ENCODE measurements at regions not wholly inside any gene's neighbourhood (a gene's known extent, or its start where the extent isn't known, plus 50 kb on each side); places are given as distances from the start of the nearest gene placed in this dataset.

DNA sequence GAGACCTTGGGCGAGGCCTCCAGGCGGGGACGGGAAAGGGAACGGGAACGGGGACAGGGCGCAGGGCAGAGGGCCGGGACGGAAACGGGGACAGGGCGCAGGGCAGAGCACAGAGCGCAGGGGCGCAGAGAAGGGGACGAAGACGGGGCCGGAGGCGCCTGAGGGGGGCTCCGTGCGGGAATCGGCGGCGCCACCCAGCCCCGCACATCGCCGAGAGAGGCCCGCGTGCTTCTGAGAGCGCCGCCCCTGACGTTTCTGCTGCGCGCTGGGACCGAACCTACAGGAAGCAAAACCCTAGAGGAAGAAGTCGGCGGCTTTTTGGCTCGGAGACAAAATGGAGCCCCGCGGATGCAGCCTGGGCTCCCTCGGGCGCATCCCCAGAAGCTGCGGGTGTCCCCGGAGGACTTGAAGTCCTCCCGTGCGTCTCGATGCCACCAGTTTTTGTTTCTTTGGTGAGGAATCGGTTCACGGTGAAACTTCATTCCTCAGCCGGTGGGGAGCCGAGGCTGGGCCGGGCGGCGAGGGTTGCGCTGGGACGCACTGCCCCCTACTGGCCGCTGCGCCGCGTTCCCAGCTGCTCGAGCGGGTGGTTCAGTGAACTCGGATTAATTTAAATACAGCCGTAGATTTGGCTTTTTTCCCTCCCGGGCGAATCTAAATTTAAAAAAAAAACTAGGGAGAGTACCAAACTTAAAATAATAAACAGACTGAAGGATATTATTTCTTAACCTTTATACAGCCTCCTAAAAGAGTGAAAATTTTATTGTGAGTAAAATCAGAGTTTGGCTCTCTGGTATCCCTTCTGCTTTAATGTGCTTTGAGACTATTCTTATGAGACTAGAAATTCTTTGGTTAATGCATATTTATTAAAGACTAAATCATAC, 350.0 kb upstream of the ARGLU1 start:
- Histone ChIP-seq H3K4me1 (ENCODE audit: control insufficient read depth, insufficient read depth, low read length) (no peaks in the 10 kb centered on the region), H3K4me3 (ENCODE audit: low read depth, low read length) (peak overlapping the region; percentile 50), H3K9me3 (ENCODE audit: control insufficient read depth, insufficient read depth, low read depth, low read length) (no peaks in the 10 kb centered on the region), H3K27ac (ENCODE audit: extremely low read depth, low read depth, low read length) (peak overlapping the region; percentile 88), H3K36me3 (ENCODE audit: control insufficient read depth in 2 of 2, insufficient read depth in 1 of 2, low read length in 2 of 2) (no peaks in the 10 kb centered on the region)
- TF ChIP-seq, protein P1, sequence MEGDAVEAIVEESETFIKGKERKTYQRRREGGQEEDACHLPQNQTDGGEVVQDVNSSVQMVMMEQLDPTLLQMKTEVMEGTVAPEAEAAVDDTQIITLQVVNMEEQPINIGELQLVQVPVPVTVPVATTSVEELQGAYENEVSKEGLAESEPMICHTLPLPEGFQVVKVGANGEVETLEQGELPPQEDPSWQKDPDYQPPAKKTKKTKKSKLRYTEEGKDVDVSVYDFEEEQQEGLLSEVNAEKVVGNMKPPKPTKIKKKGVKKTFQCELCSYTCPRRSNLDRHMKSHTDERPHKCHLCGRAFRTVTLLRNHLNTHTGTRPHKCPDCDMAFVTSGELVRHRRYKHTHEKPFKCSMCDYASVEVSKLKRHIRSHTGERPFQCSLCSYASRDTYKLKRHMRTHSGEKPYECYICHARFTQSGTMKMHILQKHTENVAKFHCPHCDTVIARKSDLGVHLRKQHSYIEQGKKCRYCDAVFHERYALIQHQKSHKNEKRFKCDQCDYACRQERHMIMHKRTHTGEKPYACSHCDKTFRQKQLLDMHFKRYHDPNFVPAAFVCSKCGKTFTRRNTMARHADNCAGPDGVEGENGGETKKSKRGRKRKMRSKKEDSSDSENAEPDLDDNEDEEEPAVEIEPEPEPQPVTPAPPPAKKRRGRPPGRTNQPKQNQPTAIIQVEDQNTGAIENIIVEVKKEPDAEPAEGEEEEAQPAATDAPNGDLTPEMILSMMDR (tag by site-specific recombination; IDR thresholded peaks at IDR 0.05) = peak; percentile 39; the same call in 1 of the 2 replicates
- no peak for TF ChIP-seq ZNF629 (tag by site-specific recombination; IDR thresholded peaks at IDR 0.05)
- peak; percentile 47; the same call in 1 of the 2 replicates for TF ChIP-seq YY1 (tag by site-specific recombination; IDR thresholded peaks at IDR 0.05)
- 0 out of 2 replicates have a peak, but pooled peaks have one; percentile 66 for TF ChIP-seq ZNF501 (tag by site-specific recombination; IDR thresholded peaks at IDR 0.05)
- 0 out of 2 replicates have a peak, but pooled peaks have one; percentile 13 for TF ChIP-seq ZIC2 (tag by site-specific recombination; IDR thresholded peaks at IDR 0.05)
- TF ChIP-seq ZBTB17 (tag by site-specific recombination; IDR thresholded peaks at IDR 0.05) = peak; percentile 51
- TF ChIP-seq ZNF140 (tag by site-specific recombination; IDR thresholded peaks at IDR 0.05) = no peak
- no peak for TF ChIP-seq ZNF184 (tag by site-specific recombination; IDR thresholded peaks at IDR 0.05)
- no peak for TF ChIP-seq ZNF768 (tag by site-specific recombination; IDR thresholded peaks at IDR 0.05)
- 0 out of 2 replicates have a peak, but pooled peaks have one; percentile 43 for TF ChIP-seq ZBTB8A (tag by site-specific recombination; IDR thresholded peaks at IDR 0.05)
- peak; percentile 76 for TF ChIP-seq ZNF654 (tag by site-specific recombination; IDR thresholded peaks at IDR 0.05; ENCODE audit: low read depth)
- TF ChIP-seq GLIS1 (tag by site-specific recombination; IDR thresholded peaks at IDR 0.05) = no peak
- peak; percentile 42; the same call in 1 of the 2 replicates for TF ChIP-seq ZEB2 (tag by site-specific recombination; IDR thresholded peaks at IDR 0.05)
- TF ChIP-seq MZF1 (tag by site-specific recombination; IDR thresholded peaks at IDR 0.05; ENCODE audit: borderline replicate concordance) = peak; percentile 85; the same call in 1 of the 2 replicates
- TF ChIP-seq, protein P2, sequence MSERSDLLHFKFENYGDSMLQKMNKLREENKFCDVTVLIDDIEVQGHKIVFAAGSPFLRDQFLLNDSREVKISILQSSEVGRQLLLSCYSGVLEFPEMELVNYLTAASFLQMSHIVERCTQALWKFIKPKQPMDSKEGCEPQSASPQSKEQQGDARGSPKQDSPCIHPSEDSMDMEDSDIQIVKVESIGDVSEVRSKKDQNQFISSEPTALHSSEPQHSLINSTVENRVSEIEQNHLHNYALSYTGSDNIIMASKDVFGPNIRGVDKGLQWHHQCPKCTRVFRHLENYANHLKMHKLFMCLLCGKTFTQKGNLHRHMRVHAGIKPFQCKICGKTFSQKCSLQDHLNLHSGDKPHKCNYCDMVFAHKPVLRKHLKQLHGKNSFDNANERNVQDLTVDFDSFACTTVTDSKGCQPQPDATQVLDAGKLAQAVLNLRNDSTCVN (tag by site-specific recombination; optimal IDR thresholded peaks at IDR 0.05) = peak; percentile 41
- peak; percentile 29; the same call in 1 of the 2 replicates for TF ChIP-seq ZNF561 (tag by site-specific recombination; IDR thresholded peaks at IDR 0.05; ENCODE audit: borderline replicate concordance)
- TF ChIP-seq ZSCAN30 (tag by site-specific recombination; IDR thresholded peaks at IDR 0.05) = 0 out of 2 replicates have a peak, but pooled peaks have one; percentile 27
- TF ChIP-seq ZNF2 (tag by site-specific recombination; IDR thresholded peaks at IDR 0.05) = 0 out of 2 replicates have a peak, but pooled peaks have one; percentile 60
- peak; percentile 66 for TF ChIP-seq ZNF660 (tag by site-specific recombination; IDR thresholded peaks at IDR 0.05)
- no peak for TF ChIP-seq ZNF324 (tag by site-specific recombination; IDR thresholded peaks at IDR 0.05)
- ChIA-PET POLR2A (interaction anchor here (1.5 kb wide), 1 partner anchor 383 kb away, joined by 3 read pairs; the partner anchor contains the start of gene EFNB2), CTCF (interaction anchor here (0.6 to 0.7 kb wide), 3 partner anchors 31 to 1154 kb away, joined by 3 to 6 read pairs (median 4); no protein-coding TSS in a partner anchor)

DNA sequence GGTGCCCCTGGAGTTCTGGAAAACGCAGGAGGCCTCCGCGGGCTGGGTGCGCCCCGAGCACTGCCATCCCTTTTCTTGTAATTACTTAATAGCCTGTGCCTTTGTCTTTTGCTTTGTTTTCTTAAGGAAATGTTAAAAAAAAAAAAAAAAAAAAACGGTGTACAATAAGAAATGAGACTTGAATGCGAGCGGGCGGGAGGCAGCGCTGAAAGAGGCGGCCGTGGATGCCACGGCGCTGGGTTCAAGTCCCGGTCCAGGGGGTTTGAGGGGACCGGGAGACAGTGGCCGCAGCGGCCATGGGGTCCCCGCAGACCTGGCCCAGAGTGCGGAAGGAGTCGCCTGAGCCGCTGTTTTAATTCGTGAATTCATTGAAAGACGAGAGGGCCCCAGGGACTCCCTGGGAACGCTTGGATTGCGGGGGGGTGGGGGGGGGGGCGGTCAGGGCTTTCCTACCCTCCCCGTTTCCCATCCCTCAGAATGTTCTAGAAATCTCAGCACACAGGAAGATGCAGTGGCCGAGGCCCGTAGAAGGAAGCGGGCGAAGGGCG, 349.2 kb upstream of the ARGLU1 start:
- no peaks in the 10 kb centered on the region for H3K9me3 ChIP-seq (ENCODE audit: control insufficient read depth, insufficient read depth, low read depth, low read length)
- H3K27ac ChIP-seq (ENCODE audit: extremely low read depth, low read depth, low read length) = no peak overlapping the region
- no peaks in the 10 kb centered on the region for H3K4me1 ChIP-seq (ENCODE audit: control insufficient read depth, insufficient read depth, low read length)
- no peak for TF ChIP-seq ZNF37A (tag by site-specific recombination; IDR thresholded peaks at IDR 0.05)
- no peak for TF ChIP-seq SCRT2 (tag by site-specific recombination; IDR thresholded peaks at IDR 0.05)
- no peak for TF ChIP-seq ZNF521 (tag by site-specific recombination; IDR thresholded peaks at IDR 0.05)
- ChIA-PET POLR2A (no interaction called here), CTCF (interaction anchor here (0.6 kb wide), 1 partner anchor 1717 kb away, joined by 3 read pairs; no protein-coding TSS in a partner anchor)
- no peak overlapping the region for H3K4me3 ChIP-seq (ENCODE audit: low read depth, low read length)
- H3K36me3 ChIP-seq (ENCODE audit: control insufficient read depth in 2 of 2, insufficient read depth in 1 of 2, low read length in 2 of 2) = no peaks in the 10 kb centered on the region
